ENCODE measurements at regions not wholly inside any gene's neighbourhood (a gene's known extent, or its start where the extent isn't known, plus 50 kb on each side); places are given as distances from the start of the nearest gene placed in this dataset.

DNA sequence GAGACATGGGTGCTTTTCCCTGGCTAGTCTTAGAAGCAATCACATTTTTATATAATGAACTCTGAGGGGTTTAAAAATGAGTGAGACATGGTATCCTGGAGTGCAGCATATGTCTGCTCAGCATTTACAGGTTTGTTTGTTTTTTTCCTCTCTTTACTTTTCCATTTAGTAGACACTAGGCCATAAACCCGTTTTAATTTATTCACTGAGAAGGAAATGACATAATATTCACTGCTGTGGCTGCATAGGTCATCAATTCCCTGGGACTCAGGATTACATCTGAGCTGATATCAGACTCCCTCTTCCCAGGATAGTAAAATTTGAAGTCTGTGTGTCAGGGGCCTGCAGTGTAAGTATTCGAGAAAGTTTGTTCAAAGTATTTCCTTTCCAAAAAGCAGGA is 178.9 kb upstream of the SPRY1 start:
- H3K14ac ChIP-seq (ENCODE audit: low read length in 2 of 2), result no peak overlapping the region
- no peak overlapping the region for H4K8ac ChIP-seq (ENCODE audit: low read length)
- no peak overlapping the region for H3K9ac ChIP-seq (ENCODE audit: low read length)
- H2BK12ac ChIP-seq (ENCODE audit: low read length in 2 of 2), result no peak overlapping the region
- H3K18ac ChIP-seq (ENCODE audit: low read depth in 1 of 2, low read length in 2 of 2), result no peak overlapping the region
- WGBS, result 20% methylated on average over 1 of the region's 2 CpGs
- no peak overlapping the region for H2AFZ ChIP-seq (ENCODE audit: low read depth, low read length)
- H3K4me3 ChIP-seq (ENCODE audit: insufficient read depth in 1 of 2, low read depth in 1 of 2, low read length in 2 of 2), result no peak overlapping the region
- H2AK5ac ChIP-seq (ENCODE audit: low read length, severe bottlenecking), result no peak overlapping the region
- no peak overlapping the region for H3K4me2 ChIP-seq (ENCODE audit: low read length, poor library complexity, severe bottlenecking)
- no peaks in the 10 kb centered on the region for H3K27me3 ChIP-seq (ENCODE audit: control insufficient read depth in 1 of 2, insufficient read depth in 1 of 2, low read length in 2 of 2)
- H3K9me3 ChIP-seq (ENCODE audit: control insufficient read depth, low read length), result no peaks in the 10 kb centered on the region
- no peak overlapping the region for H2BK120ac ChIP-seq (ENCODE audit: low read depth, low read length)
- no peak overlapping the region for H3K4ac ChIP-seq (ENCODE audit: low read depth in 1 of 2, low read length in 2 of 2)
- no peak overlapping the region for H3K23ac ChIP-seq (ENCODE audit: low read length in 2 of 2)
- H2BK15ac ChIP-seq (ENCODE audit: low read depth, poor library complexity, severe bottlenecking), result no peak overlapping the region
- no peaks in the 10 kb centered on the region for H3K4me1 ChIP-seq (ENCODE audit: control insufficient read depth, insufficient read depth, low read depth, low read length)
- no peak overlapping the region for H3K27ac ChIP-seq (ENCODE audit: low read length, poor library complexity, severe bottlenecking)
- no peak for DNase-seq
- H4K91ac ChIP-seq (ENCODE audit: low read length), result no peak overlapping the region
- no peaks in the 10 kb centered on the region for H3K36me3 ChIP-seq (ENCODE audit: control insufficient read depth in 1 of 2, insufficient read depth in 2 of 2, low read depth in 1 of 2, low read length in 2 of 2)
- peaks cover 5% of the 10 kb centered on the region for H3K79me1 ChIP-seq (replicated peaks; ENCODE audit: low read length, poor library complexity, severe bottlenecking)
- no peak overlapping the region for H2BK5ac ChIP-seq (ENCODE audit: low read depth, low read length, poor library complexity, severe bottlenecking)

GRCh38 chr4:123218981-123219380 is 177.6 kb upstream of the SPRY1 start:
- Histone ChIP-seq H3K9me3 (ENCODE audit: control insufficient read depth, low read length) (no peaks in the 10 kb centered on the region), H3K79me1 (replicated peaks; ENCODE audit: low read length, poor library complexity, severe bottlenecking) (peaks cover 6% of the 10 kb centered on the region), H3K4me1 (ENCODE audit: control insufficient read depth, insufficient read depth, low read depth, low read length) (no peaks in the 10 kb centered on the region), H2BK12ac (ENCODE audit: low read length in 2 of 2) (no peak overlapping the region), H3K4me3 (ENCODE audit: insufficient read depth in 1 of 2, low read depth in 1 of 2, low read length in 2 of 2) (no peak overlapping the region), H2AFZ (ENCODE audit: low read depth, low read length) (no peak overlapping the region), H3K14ac (ENCODE audit: low read length in 2 of 2) (no peak overlapping the region), H3K23ac (ENCODE audit: low read length in 2 of 2) (no peak overlapping the region), H3K4me2 (ENCODE audit: low read length, poor library complexity, severe bottlenecking) (no peak overlapping the region), H3K4ac (ENCODE audit: low read depth in 1 of 2, low read length in 2 of 2) (no peak overlapping the region), H3K9ac (ENCODE audit: low read length) (no peak overlapping the region), H3K27me3 (ENCODE audit: control insufficient read depth in 1 of 2, insufficient read depth in 1 of 2, low read length in 2 of 2) (no peaks in the 10 kb centered on the region), H2AK5ac (ENCODE audit: low read length, severe bottlenecking) (no peak overlapping the region), H3K18ac (ENCODE audit: low read depth in 1 of 2, low read length in 2 of 2) (no peak overlapping the region), H4K91ac (ENCODE audit: low read length) (no peak overlapping the region), H2BK120ac (ENCODE audit: low read depth, low read length) (no peak overlapping the region), H3K36me3 (ENCODE audit: control insufficient read depth in 1 of 2, insufficient read depth in 2 of 2, low read depth in 1 of 2, low read length in 2 of 2) (no peaks in the 10 kb centered on the region), H4K8ac (ENCODE audit: low read length) (no peak overlapping the region), H2BK5ac (ENCODE audit: low read depth, low read length, poor library complexity, severe bottlenecking) (no peak overlapping the region), H3K27ac (ENCODE audit: low read length, poor library complexity, severe bottlenecking) (no peak overlapping the region), H2BK15ac (ENCODE audit: low read depth, poor library complexity, severe bottlenecking) (no peak overlapping the region)
- no peak for DNase-seq
- WGBS, result 96% methylated on average over 4 of the region's 4 CpGs

DNA sequence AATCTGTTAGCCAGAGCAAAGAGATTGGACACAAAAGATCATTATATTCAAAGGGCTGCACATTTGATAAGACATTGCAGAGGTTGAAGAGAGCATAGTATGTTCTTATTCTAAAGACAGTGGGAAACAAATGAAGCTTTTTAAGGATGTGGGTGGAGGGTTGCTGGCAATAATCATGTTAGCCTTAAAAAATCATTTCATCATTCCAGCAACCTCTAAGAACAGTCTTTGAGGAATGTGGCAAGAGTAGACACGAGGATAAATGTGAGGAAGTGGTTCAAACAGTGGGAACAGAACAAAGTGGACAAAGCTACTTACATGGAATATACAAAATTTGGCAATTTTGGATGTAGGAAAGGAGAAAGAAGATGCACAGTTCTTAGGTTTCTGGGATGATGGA is 167.3 kb upstream of the SPRY1 start:
- no peak overlapping the region for H3K14ac ChIP-seq (ENCODE audit: low read length in 2 of 2)
- DNase-seq, result no peak

GRCh38 chr4:123230061-123230460 is 166.5 kb upstream of the SPRY1 start:
- Histone ChIP-seq H3K36me3 (ENCODE audit: control insufficient read depth in 1 of 2, insufficient read depth in 2 of 2, low read depth in 1 of 2, low read length in 2 of 2) (no peaks in the 10 kb centered on the region), H4K91ac (ENCODE audit: low read length) (no peak overlapping the region), H3K4me2 (ENCODE audit: low read length, poor library complexity, severe bottlenecking) (no peak overlapping the region), H3K27me3 (ENCODE audit: control insufficient read depth in 1 of 2, insufficient read depth in 1 of 2, low read length in 2 of 2) (no peaks in the 10 kb centered on the region), H3K27ac (ENCODE audit: low read length, poor library complexity, severe bottlenecking) (no peak overlapping the region), H2BK120ac (ENCODE audit: low read depth, low read length) (no peak overlapping the region), H2AK5ac (ENCODE audit: low read length, severe bottlenecking) (no peak overlapping the region), H3K4ac (ENCODE audit: low read depth in 1 of 2, low read length in 2 of 2) (no peak overlapping the region), H3K79me1 (replicated peaks; ENCODE audit: low read length, poor library complexity, severe bottlenecking) (no peaks in the 10 kb centered on the region), H2BK15ac (ENCODE audit: low read depth, poor library complexity, severe bottlenecking) (no peak overlapping the region), H3K4me1 (ENCODE audit: control insufficient read depth, insufficient read depth, low read depth, low read length) (no peaks in the 10 kb centered on the region), H3K23ac (ENCODE audit: low read length in 2 of 2) (no peak overlapping the region), H2BK12ac (ENCODE audit: low read length in 2 of 2) (no peak overlapping the region), H2AFZ (ENCODE audit: low read depth, low read length) (no peak overlapping the region), H3K14ac (ENCODE audit: low read length in 2 of 2) (no peak overlapping the region), H3K9me3 (ENCODE audit: control insufficient read depth, low read length) (no peaks in the 10 kb centered on the region), H4K8ac (ENCODE audit: low read length) (no peak overlapping the region), H3K18ac (ENCODE audit: low read depth in 1 of 2, low read length in 2 of 2) (no peak overlapping the region), H3K9ac (ENCODE audit: low read length) (no peak overlapping the region), H3K4me3 (ENCODE audit: insufficient read depth in 1 of 2, low read depth in 1 of 2, low read length in 2 of 2) (no peak overlapping the region), H2BK5ac (ENCODE audit: low read depth, low read length, poor library complexity, severe bottlenecking) (no peak overlapping the region)
- no peak for DNase-seq
- 90% methylated on average over 2 of the region's 2 CpGs for WGBS

More for the DNA sequence above, 167.3 kb upstream of the SPRY1 start:
- H3K9me3 ChIP-seq (ENCODE audit: control insufficient read depth, low read length), result no peaks in the 10 kb centered on the region
- H3K18ac ChIP-seq (ENCODE audit: low read depth in 1 of 2, low read length in 2 of 2), result no peak overlapping the region
- H3K27me3 ChIP-seq (ENCODE audit: control insufficient read depth in 1 of 2, insufficient read depth in 1 of 2, low read length in 2 of 2), result no peaks in the 10 kb centered on the region
- H2BK120ac ChIP-seq (ENCODE audit: low read depth, low read length), result no peak overlapping the region
- WGBS, result 91% methylated on average over 1 of the region's 1 CpG
- H2BK15ac ChIP-seq (ENCODE audit: low read depth, poor library complexity, severe bottlenecking), result no peak overlapping the region
- no peak overlapping the region for H2AFZ ChIP-seq (ENCODE audit: low read depth, low read length)
- H2BK12ac ChIP-seq (ENCODE audit: low read length in 2 of 2), result no peak overlapping the region
- H4K91ac ChIP-seq (ENCODE audit: low read length), result no peak overlapping the region
- H3K4me2 ChIP-seq (ENCODE audit: low read length, poor library complexity, severe bottlenecking), result no peak overlapping the region
- no peak overlapping the region for H2AK5ac ChIP-seq (ENCODE audit: low read length, severe bottlenecking)
- no peak overlapping the region for H3K9ac ChIP-seq (ENCODE audit: low read length)
- H3K36me3 ChIP-seq (ENCODE audit: control insufficient read depth in 1 of 2, insufficient read depth in 2 of 2, low read depth in 1 of 2, low read length in 2 of 2), result no peaks in the 10 kb centered on the region
- H3K27ac ChIP-seq (ENCODE audit: low read length, poor library complexity, severe bottlenecking), result no peak overlapping the region
- no peak overlapping the region for H4K8ac ChIP-seq (ENCODE audit: low read length)
- no peak overlapping the region for H2BK5ac ChIP-seq (ENCODE audit: low read depth, low read length, poor library complexity, severe bottlenecking)
- no peak overlapping the region for H3K4ac ChIP-seq (ENCODE audit: low read depth in 1 of 2, low read length in 2 of 2)
- no peak overlapping the region for H3K23ac ChIP-seq (ENCODE audit: low read length in 2 of 2)
- no peaks in the 10 kb centered on the region for H3K4me1 ChIP-seq (ENCODE audit: control insufficient read depth, insufficient read depth, low read depth, low read length)
- H3K4me3 ChIP-seq (ENCODE audit: insufficient read depth in 1 of 2, low read depth in 1 of 2, low read length in 2 of 2), result no peak overlapping the region
- no peaks in the 10 kb centered on the region for H3K79me1 ChIP-seq (replicated peaks; ENCODE audit: low read length, poor library complexity, severe bottlenecking)
